Spleen (tissue), 7 donors: ENCODE measurements at regions not wholly inside any gene's neighbourhood (a gene's known extent, or its start where the extent isn't known, plus 50 kb on each side); places are given as distances from the start of the nearest gene placed in this dataset.

ENCODE experiments used
- POLR2A ChIP-seq, 3 donors: fragments of 450-650 bp; IDR thresholded peaks; one replicate each; pipeline ENCODE4 v1.5.1; 2017; ENCODE audit warnings: antibody characterized with exemption in 3 of 3, mild to moderate bottlenecking in 1 of 3
- TF ChIP-seq, protein P1 (sequence below), 11 experiments: fragments of 200-600 bp in 7 of 11; fragments of 450-650 bp in 4 of 11; sonication (generic) in 4 of 11; IDR thresholded peaks in 8 of 11; conservative IDR thresholded peaks in 3 of 11; 1 replicate in 7 of 11; 2 replicates in 4 of 11; pipeline versions ENCODE4 v1.4.0 to v1.8.0; 2016 to 2021; ENCODE audit warnings: antibody characterized with exemption in 11 of 11, inconsistent platforms in 4 of 11, mild to moderate bottlenecking in 1 of 11
- donor health status: DM: no; HTN: no; CAD: no; lungs with moderate emphysema.
- donor health status: DM: no; HTN: no; CAD: no.
- donor health status: DM: no; HTN: no; CAD: no.

- TF ChIP-seq, protein P1, sequence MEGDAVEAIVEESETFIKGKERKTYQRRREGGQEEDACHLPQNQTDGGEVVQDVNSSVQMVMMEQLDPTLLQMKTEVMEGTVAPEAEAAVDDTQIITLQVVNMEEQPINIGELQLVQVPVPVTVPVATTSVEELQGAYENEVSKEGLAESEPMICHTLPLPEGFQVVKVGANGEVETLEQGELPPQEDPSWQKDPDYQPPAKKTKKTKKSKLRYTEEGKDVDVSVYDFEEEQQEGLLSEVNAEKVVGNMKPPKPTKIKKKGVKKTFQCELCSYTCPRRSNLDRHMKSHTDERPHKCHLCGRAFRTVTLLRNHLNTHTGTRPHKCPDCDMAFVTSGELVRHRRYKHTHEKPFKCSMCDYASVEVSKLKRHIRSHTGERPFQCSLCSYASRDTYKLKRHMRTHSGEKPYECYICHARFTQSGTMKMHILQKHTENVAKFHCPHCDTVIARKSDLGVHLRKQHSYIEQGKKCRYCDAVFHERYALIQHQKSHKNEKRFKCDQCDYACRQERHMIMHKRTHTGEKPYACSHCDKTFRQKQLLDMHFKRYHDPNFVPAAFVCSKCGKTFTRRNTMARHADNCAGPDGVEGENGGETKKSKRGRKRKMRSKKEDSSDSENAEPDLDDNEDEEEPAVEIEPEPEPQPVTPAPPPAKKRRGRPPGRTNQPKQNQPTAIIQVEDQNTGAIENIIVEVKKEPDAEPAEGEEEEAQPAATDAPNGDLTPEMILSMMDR (IDR thresholded peaks at IDR 0.05 in 8 of 11, conservative IDR thresholded peaks at IDR 0.05 in 3 of 11), result no peak
- no peak for TF ChIP-seq POLR2A (IDR thresholded peaks at IDR 0.05)
These were observed 110.9 kb upstream of the NUDT7 start for GRCh38 chr16:77611386-77611785.
